ENCODE measurements at regions not wholly inside any gene's neighbourhood (a gene's known extent, or its start where the extent isn't known, plus 50 kb on each side); places are given as distances from the start of the nearest gene placed in this dataset.
A peak's percentile ranks its signal among the peaks of the same experiment; 100 is the strongest.

DNA sequence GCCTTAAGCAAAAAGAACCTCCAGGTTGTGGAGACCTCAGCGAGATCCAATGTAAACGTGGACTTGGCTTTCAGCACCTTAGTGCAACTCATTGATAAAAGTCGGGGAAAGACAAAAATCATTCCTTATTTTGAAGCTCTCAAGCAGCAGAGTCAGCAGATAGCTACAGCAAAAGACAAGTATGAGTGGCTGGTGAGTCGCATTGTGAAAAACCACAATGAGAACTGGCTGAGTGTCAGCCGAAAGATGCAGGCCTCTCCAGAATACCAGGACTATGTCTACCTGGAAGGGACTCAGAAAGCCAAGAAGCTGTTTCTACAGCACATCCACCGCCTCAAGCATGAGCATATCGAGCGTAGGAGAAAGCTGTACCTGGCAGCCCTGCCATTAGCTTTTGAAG, 58.5 kb downstream of the ARHGAP35 start:
- ATAC-seq (ENCODE audit: low read depth): peak; percentile 69
- Histone ChIP-seq H3K27me3 (ENCODE audit: insufficient read depth, poor library complexity, severe bottlenecking) (no peaks in the 10 kb centered on the region), H3K36me3 (ENCODE audit: low read depth) (peaks cover 51% of the 10 kb centered on the region), H3K4me1 (ENCODE audit: insufficient read depth, poor library complexity, severe bottlenecking) (peaks cover 15% of the 10 kb centered on the region), H3K27ac (ENCODE audit: poor library complexity, severe bottlenecking) (no peak overlapping the region), H3K4me3 (ENCODE audit: severe bottlenecking) (no peak overlapping the region), H3K9me3 (ENCODE audit: severe bottlenecking) (no peaks in the 10 kb centered on the region)
- no peak for DNase-seq (ENCODE audit: low spot score)
- TF ChIP-seq, protein P1, sequence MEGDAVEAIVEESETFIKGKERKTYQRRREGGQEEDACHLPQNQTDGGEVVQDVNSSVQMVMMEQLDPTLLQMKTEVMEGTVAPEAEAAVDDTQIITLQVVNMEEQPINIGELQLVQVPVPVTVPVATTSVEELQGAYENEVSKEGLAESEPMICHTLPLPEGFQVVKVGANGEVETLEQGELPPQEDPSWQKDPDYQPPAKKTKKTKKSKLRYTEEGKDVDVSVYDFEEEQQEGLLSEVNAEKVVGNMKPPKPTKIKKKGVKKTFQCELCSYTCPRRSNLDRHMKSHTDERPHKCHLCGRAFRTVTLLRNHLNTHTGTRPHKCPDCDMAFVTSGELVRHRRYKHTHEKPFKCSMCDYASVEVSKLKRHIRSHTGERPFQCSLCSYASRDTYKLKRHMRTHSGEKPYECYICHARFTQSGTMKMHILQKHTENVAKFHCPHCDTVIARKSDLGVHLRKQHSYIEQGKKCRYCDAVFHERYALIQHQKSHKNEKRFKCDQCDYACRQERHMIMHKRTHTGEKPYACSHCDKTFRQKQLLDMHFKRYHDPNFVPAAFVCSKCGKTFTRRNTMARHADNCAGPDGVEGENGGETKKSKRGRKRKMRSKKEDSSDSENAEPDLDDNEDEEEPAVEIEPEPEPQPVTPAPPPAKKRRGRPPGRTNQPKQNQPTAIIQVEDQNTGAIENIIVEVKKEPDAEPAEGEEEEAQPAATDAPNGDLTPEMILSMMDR (IDR thresholded peaks at IDR 0.05; ENCODE audit: poor library complexity, severe bottlenecking): no peak

DNA sequence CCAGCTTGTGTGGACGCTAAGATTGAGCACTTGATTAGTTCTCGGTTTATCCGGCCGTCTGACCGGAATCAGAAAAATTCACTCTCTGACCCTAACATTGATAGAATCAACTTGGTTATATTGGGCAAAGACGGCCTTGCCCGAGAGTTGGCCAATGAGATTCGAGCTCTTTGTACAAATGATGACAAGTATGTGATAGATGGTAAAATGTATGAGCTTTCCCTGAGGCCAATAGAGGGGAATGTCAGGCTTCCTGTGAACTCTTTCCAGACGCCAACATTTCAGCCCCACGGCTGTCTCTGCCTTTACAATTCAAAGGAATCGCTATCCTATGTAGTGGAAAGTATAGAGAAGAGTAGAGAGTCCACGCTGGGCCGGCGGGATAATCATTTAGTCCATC, 59.6 kb downstream of the ARHGAP35 start:
- H3K4me1 ChIP-seq (ENCODE audit: insufficient read depth, poor library complexity, severe bottlenecking): peaks cover 23% of the 10 kb centered on the region
- no peak overlapping the region for H3K27ac ChIP-seq (ENCODE audit: poor library complexity, severe bottlenecking)
- peaks cover 51% of the 10 kb centered on the region for H3K36me3 ChIP-seq (ENCODE audit: low read depth)
- no peak for ATAC-seq (ENCODE audit: low read depth)
- DNase-seq (ENCODE audit: low spot score): no peak
- TF ChIP-seq, protein P1 (IDR thresholded peaks at IDR 0.05; ENCODE audit: poor library complexity, severe bottlenecking): no peak
- H3K9me3 ChIP-seq (ENCODE audit: severe bottlenecking): no peaks in the 10 kb centered on the region
- H3K4me3 ChIP-seq (ENCODE audit: severe bottlenecking): no peak overlapping the region
- H3K27me3 ChIP-seq (ENCODE audit: insufficient read depth, poor library complexity, severe bottlenecking): no peaks in the 10 kb centered on the region

DNA sequence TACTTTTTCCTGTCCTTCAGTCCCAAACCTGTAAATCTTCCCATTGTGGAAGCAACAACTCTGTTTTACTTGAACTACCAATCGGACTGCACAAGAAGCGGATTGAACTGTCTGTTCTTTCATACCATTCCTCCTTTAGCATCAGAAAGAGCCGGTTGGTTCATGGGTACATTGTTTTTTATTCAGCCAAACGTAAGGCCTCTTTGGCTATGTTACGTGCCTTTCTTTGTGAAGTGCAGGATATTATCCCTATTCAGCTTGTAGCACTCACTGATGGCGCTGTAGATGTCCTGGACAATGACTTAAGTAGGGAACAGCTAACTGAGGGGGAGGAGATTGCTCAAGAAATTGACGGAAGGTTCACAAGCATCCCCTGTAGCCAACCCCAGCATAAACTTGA, 60.3 kb downstream of the ARHGAP35 start:
- Histone ChIP-seq H3K9me3 (ENCODE audit: severe bottlenecking) (no peaks in the 10 kb centered on the region), H3K27ac (ENCODE audit: poor library complexity, severe bottlenecking) (no peak overlapping the region), H3K27me3 (ENCODE audit: insufficient read depth, poor library complexity, severe bottlenecking) (no peaks in the 10 kb centered on the region), H3K36me3 (ENCODE audit: low read depth) (peaks cover 51% of the 10 kb centered on the region), H3K4me3 (ENCODE audit: severe bottlenecking) (no peak overlapping the region), H3K4me1 (ENCODE audit: insufficient read depth, poor library complexity, severe bottlenecking) (peaks cover 30% of the 10 kb centered on the region)
- DNase-seq (ENCODE audit: low spot score) (no peak), ATAC-seq (ENCODE audit: low read depth) (no peak)
- TF ChIP-seq, protein P1 (IDR thresholded peaks at IDR 0.05; ENCODE audit: poor library complexity, severe bottlenecking): no peak

DNA sequence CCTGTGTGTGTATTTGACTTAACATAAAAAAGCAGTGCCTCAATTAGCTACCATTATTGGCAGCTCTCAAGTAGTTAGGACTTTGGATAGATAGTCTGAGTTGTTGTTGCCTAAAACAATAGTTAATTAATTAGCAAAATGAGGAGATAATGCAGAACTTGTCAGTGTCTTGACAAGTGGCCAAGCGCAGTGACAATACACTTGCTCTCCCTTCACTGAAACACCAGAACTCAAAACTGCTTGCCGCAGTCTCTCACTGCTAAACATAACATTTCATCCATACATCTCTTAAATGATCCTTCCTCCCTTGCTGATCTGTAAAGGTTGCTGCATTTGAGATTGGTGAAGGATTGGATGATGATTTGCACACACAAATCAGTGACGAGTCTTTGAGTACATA, 61.7 kb downstream of the ARHGAP35 start:
- H3K9me3 ChIP-seq (ENCODE audit: severe bottlenecking): no peaks in the 10 kb centered on the region
- TF ChIP-seq, protein P1 (IDR thresholded peaks at IDR 0.05; ENCODE audit: poor library complexity, severe bottlenecking): no peak
- no peak overlapping the region for H3K27ac ChIP-seq (ENCODE audit: poor library complexity, severe bottlenecking)
- H3K27me3 ChIP-seq (ENCODE audit: insufficient read depth, poor library complexity, severe bottlenecking): no peaks in the 10 kb centered on the region
- peaks cover 44% of the 10 kb centered on the region for H3K4me1 ChIP-seq (ENCODE audit: insufficient read depth, poor library complexity, severe bottlenecking)
- no peak overlapping the region for H3K4me3 ChIP-seq (ENCODE audit: severe bottlenecking)
- ATAC-seq (ENCODE audit: low read depth) (no peak), DNase-seq (ENCODE audit: low spot score) (no peak)
- peaks cover 51% of the 10 kb centered on the region for H3K36me3 ChIP-seq (ENCODE audit: low read depth)

DNA sequence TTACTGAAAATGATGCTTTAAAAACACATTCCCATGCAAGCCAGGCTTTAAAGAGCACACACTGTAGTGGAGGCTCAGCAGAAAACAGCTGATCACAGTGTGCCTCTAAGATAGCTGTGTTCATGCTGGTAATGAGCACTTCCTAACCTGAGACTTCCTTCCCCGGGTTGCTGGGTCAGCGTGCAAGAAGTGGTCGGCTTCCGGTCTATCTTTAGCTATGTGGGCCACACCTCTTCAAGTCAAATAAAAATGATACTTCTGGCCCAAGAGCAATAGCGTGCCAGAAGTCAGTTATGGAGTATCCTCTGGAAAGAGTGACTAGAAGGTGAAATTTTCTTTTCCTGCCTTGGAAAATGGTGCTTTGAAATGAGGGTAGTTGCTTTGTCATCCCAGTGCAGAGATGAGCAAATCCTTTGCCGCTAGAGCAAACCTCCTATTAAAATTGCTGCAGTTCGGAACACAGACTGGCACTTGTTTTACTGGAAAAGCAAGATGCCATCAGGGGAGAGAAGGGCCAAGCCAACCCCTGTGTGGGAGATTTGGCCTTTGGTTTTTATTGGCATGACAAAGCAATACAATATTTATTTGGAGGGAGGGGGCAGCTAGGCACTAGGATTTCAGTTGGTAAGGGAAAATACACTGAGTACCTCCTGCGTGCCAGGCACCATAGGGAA, 64.2 kb downstream of the ARHGAP35 start:
- Histone ChIP-seq H3K36me3 (ENCODE audit: low read depth) (peaks cover 31% of the 10 kb centered on the region), H3K4me3 (ENCODE audit: severe bottlenecking) (no peak overlapping the region), H3K27me3 (ENCODE audit: insufficient read depth, poor library complexity, severe bottlenecking) (no peaks in the 10 kb centered on the region), H3K9me3 (ENCODE audit: severe bottlenecking) (no peaks in the 10 kb centered on the region), H3K4me1 (ENCODE audit: insufficient read depth, poor library complexity, severe bottlenecking) (peaks cover 53% of the 10 kb centered on the region), H3K27ac (ENCODE audit: poor library complexity, severe bottlenecking) (peak overlapping the region; percentile 93)
- TF ChIP-seq, protein P1 (IDR thresholded peaks at IDR 0.05; ENCODE audit: poor library complexity, severe bottlenecking): no peak
- no peak for DNase-seq (ENCODE audit: low spot score)
- ATAC-seq (ENCODE audit: low read depth): peak; percentile 55

Measured in RWPE2 (cell line).